ENCODE measurements at regions not wholly inside any gene's neighbourhood (a gene's known extent, or its start where the extent isn't known, plus 50 kb on each side); places are given as distances from the start of the nearest gene placed in this dataset.

- H4K20me1 ChIP-seq (ENCODE audit: insufficient read depth): no peaks in the 10 kb centered on the region
- H3K4me3 ChIP-seq: no peak overlapping the region
- no peaks in the 10 kb centered on the region for H3K36me3 ChIP-seq (ENCODE audit: low read depth)
- no peaks in the 10 kb centered on the region for H3K4me1 ChIP-seq (ENCODE audit: insufficient read depth)
- no peak for DNase-seq
- H3K9ac ChIP-seq: no peak overlapping the region
- H3K79me2 ChIP-seq (ENCODE audit: insufficient read depth): no peaks in the 10 kb centered on the region
- TF ChIP-seq EZH2 (IDR thresholded peaks at IDR 0.05; ENCODE audit: insufficient read depth, poor library complexity, severe bottlenecking) (no peak), EZH2phosphoT487 (IDR thresholded peaks at IDR 0.05; ENCODE audit: insufficient read depth, low read depth) (no peak)
- no peaks in the 10 kb centered on the region for H3F3A ChIP-seq (ENCODE audit: insufficient read depth)
- no peak overlapping the region for H2AFZ ChIP-seq
- in situ Hi-C loops (cut with MboI): no loop called here
- WGBS, 2 experiments (ENCODE audit: low coverage in 1 of 2, low lambda C conversion rate in 2 of 2, missing lambda C conversion rate in 2 of 2): 74 to 77% methylated on average over 11 of the region's 11 CpGs
- H3K27me3 ChIP-seq (replicated peaks; ENCODE audit: insufficient read depth): no peaks in the 10 kb centered on the region
- no peaks in the 10 kb centered on the region for H3K9me3 ChIP-seq (ENCODE audit: low read depth)
- no peaks in the 10 kb centered on the region for H3K9me2 ChIP-seq (ENCODE audit: insufficient read depth)
- H3K27ac ChIP-seq: no peak overlapping the region
- no peak overlapping the region for H3K4me2 ChIP-seq (ENCODE audit: unreplicated experiment)
Observed at GRCh38 chr15:95497634-95498033, 832.9 kb upstream of the NR2F2 start.

DNA sequence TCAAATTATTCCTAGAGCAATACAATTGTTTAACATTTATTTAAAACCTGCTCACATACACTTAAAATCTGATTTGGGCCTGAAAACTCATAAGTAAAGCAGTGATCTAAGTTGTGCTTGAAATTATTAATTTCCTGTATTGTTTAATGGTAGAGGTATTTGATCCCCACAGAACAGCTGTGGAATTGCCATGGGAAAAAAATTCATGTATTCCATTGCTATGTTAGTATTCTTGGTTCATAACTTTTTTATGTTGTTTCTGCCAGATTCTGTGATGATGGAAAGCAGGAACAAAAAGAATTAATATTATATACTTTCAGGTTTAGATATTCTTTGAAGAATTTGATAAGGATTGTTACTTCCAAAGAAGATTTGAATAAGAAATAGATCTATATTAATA, 831.5 kb upstream of the NR2F2 start:
- DNase-seq: no peak
- Histone ChIP-seq H3K9ac (no peak overlapping the region), H3K4me1 (ENCODE audit: insufficient read depth) (no peaks in the 10 kb centered on the region), H4K20me1 (ENCODE audit: insufficient read depth) (no peaks in the 10 kb centered on the region), H2AFZ (no peak overlapping the region), H3K27ac (no peak overlapping the region), H3K9me3 (ENCODE audit: low read depth) (no peaks in the 10 kb centered on the region), H3F3A (ENCODE audit: insufficient read depth) (no peaks in the 10 kb centered on the region), H3K4me3 (no peak overlapping the region), H3K79me2 (ENCODE audit: insufficient read depth) (no peaks in the 10 kb centered on the region), H3K9me2 (ENCODE audit: insufficient read depth) (no peaks in the 10 kb centered on the region), H3K36me3 (ENCODE audit: low read depth) (no peaks in the 10 kb centered on the region), H3K4me2 (ENCODE audit: unreplicated experiment) (no peak overlapping the region), H3K27me3 (replicated peaks; ENCODE audit: insufficient read depth) (no peaks in the 10 kb centered on the region)
- in situ Hi-C loops (cut with MboI): no loop called here
- no peak for TF ChIP-seq EZH2phosphoT487 (IDR thresholded peaks at IDR 0.05; ENCODE audit: insufficient read depth, low read depth)

DNA sequence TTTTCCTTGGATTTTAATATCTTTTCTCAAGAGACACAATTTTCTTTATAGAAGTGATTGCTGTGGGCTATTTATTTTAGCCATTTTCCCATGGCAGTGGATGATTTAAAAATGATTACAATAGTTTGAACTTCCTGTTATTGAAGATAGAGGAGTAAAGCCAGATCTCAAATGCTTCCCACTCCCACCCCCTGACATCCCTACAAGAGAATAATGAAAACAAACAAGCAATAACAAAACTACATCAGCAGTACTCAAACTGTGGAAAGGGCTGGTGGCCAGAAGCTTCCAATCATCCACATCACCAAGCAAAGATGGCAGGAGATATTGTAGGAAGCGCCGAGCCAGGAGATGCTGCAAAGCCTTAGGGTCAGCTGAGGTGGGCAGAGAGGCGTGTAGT, 831.1 kb upstream of the NR2F2 start:
- Histone ChIP-seq H3K36me3 (ENCODE audit: low read depth) (no peaks in the 10 kb centered on the region), H3K4me2 (ENCODE audit: unreplicated experiment) (no peak overlapping the region), H3K4me1 (ENCODE audit: insufficient read depth) (no peaks in the 10 kb centered on the region), H3F3A (ENCODE audit: insufficient read depth) (no peaks in the 10 kb centered on the region), H4K20me1 (ENCODE audit: insufficient read depth) (no peaks in the 10 kb centered on the region), H3K79me2 (ENCODE audit: insufficient read depth) (no peaks in the 10 kb centered on the region), H3K27me3 (replicated peaks; ENCODE audit: insufficient read depth) (no peaks in the 10 kb centered on the region), H3K4me3 (no peak overlapping the region), H3K9me2 (ENCODE audit: insufficient read depth) (no peaks in the 10 kb centered on the region), H2AFZ (no peak overlapping the region), H3K9me3 (ENCODE audit: low read depth) (no peaks in the 10 kb centered on the region), H3K27ac (no peak overlapping the region), H3K9ac (no peak overlapping the region)
- WGBS, 2 experiments (ENCODE audit: low coverage in 1 of 2, low lambda C conversion rate in 2 of 2, missing lambda C conversion rate in 2 of 2): 64 to 76% methylated on average over 3 of the region's 3 CpGs
- in situ Hi-C loops (cut with MboI): no loop called here
- no peak for DNase-seq
- no peak for TF ChIP-seq EZH2 (IDR thresholded peaks at IDR 0.05; ENCODE audit: insufficient read depth, poor library complexity, severe bottlenecking)
- no peak for TF ChIP-seq EZH2phosphoT487 (IDR thresholded peaks at IDR 0.05; ENCODE audit: insufficient read depth, low read depth)

DNA sequence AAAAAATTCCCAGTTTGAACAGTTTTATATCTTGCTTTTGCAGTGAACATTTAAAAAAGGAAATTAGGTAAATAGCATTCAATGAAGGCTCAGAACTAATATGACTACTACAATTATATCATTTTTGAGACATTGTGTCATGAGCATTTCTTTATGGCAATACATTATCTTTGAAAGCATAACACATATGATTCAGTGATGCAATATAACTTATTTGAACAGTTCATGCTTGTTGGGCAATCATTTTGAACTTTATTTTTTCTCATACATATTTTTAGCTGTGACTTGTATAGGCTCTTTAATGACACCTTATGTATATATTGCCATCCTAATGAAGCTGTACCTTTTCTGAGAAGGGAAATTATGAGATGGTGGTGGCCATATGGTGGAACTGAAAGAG, 828.6 kb upstream of the NR2F2 start:
- DNase-seq: no peak

DNA sequence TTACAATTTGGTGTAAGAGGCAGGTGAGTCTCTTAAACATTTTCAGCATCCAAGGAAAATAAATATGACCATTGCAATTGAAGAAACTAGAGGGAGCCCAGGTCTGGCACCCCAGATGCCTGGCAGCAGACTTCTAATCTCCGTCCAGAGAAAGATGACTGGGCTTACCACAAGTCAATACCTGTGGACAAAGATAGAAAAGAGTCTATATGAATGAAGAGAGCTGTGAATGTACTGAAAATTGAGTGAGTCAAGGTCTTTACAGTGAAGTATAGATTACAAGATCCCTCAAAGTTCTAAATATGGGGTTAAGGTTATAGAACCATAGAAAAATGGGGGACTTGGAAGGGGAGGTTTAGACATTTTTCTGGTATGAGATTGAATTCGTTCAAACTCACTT, 827.4 kb upstream of the NR2F2 start:
- Histone ChIP-seq H3K27ac (no peak overlapping the region), H3K79me2 (ENCODE audit: insufficient read depth) (no peaks in the 10 kb centered on the region), H3K9ac (no peak overlapping the region), H3K9me3 (ENCODE audit: low read depth) (no peaks in the 10 kb centered on the region), H3K4me2 (ENCODE audit: unreplicated experiment) (no peak overlapping the region), H3K9me2 (ENCODE audit: insufficient read depth) (no peaks in the 10 kb centered on the region), H2AFZ (no peak overlapping the region), H3K27me3 (replicated peaks; ENCODE audit: insufficient read depth) (no peaks in the 10 kb centered on the region), H3K4me1 (ENCODE audit: insufficient read depth) (no peaks in the 10 kb centered on the region), H3K36me3 (ENCODE audit: low read depth) (no peaks in the 10 kb centered on the region), H3K4me3 (no peak overlapping the region), H3F3A (ENCODE audit: insufficient read depth) (no peaks in the 10 kb centered on the region), H4K20me1 (ENCODE audit: insufficient read depth) (no peaks in the 10 kb centered on the region)
- no peak for DNase-seq
- in situ Hi-C loops (cut with MboI): no loop called here
- TF ChIP-seq EZH2phosphoT487 (IDR thresholded peaks at IDR 0.05; ENCODE audit: insufficient read depth, low read depth) (no peak), EZH2 (IDR thresholded peaks at IDR 0.05; ENCODE audit: insufficient read depth, poor library complexity, severe bottlenecking) (no peak)
- 45 to 52% methylated on average over 2 of the region's 2 CpGs for WGBS, 2 experiments (ENCODE audit: low coverage in 1 of 2, low lambda C conversion rate in 2 of 2, missing lambda C conversion rate in 2 of 2)

More for the DNA sequence above, 828.6 kb upstream of the NR2F2 start:
- no peak overlapping the region for H3K4me3 ChIP-seq
- H3K9ac ChIP-seq: no peak overlapping the region
- no peak overlapping the region for H2AFZ ChIP-seq
- H3K79me2 ChIP-seq (ENCODE audit: insufficient read depth): no peaks in the 10 kb centered on the region
- no peaks in the 10 kb centered on the region for H3K9me3 ChIP-seq (ENCODE audit: low read depth)
- H4K20me1 ChIP-seq (ENCODE audit: insufficient read depth): no peaks in the 10 kb centered on the region
- no peak overlapping the region for H3K27ac ChIP-seq
- H3K36me3 ChIP-seq (ENCODE audit: low read depth): no peaks in the 10 kb centered on the region
- no peaks in the 10 kb centered on the region for H3K9me2 ChIP-seq (ENCODE audit: insufficient read depth)
- no peak overlapping the region for H3K4me2 ChIP-seq (ENCODE audit: unreplicated experiment)
- H3F3A ChIP-seq (ENCODE audit: insufficient read depth): no peaks in the 10 kb centered on the region
- in situ Hi-C loops (cut with MboI): no loop called here
- TF ChIP-seq EZH2 (IDR thresholded peaks at IDR 0.05; ENCODE audit: insufficient read depth, poor library complexity, severe bottlenecking) (no peak), EZH2phosphoT487 (IDR thresholded peaks at IDR 0.05; ENCODE audit: insufficient read depth, low read depth) (no peak)
- H3K27me3 ChIP-seq (replicated peaks; ENCODE audit: insufficient read depth): no peaks in the 10 kb centered on the region
- H3K4me1 ChIP-seq (ENCODE audit: insufficient read depth): no peaks in the 10 kb centered on the region

Data from GM23248 (cell line).